ENCODE measurements at regions not wholly inside any gene's neighbourhood (a gene's known extent, or its start where the extent isn't known, plus 50 kb on each side); places are given as distances from the start of the nearest gene placed in this dataset.

- TF ChIP-seq POLR2A (IDR thresholded peaks at IDR 0.05; ENCODE audit: low read length) (no peak), GATA1 (IDR thresholded peaks at IDR 0.05; ENCODE audit: low read depth, low read length) (no peak)
Observed at GRCh38 chr18:25662272-25662671, 310.3 kb upstream of the ZNF521 start.
